Fibroblast of the aortic adventitia (primary cell): ENCODE measurements at regions not wholly inside any gene's neighbourhood (a gene's known extent, or its start where the extent isn't known, plus 50 kb on each side); places are given as distances from the start of the nearest gene placed in this dataset.

Experiments used
- DNase-seq: peaks from one replicate; pipeline ENCODE4 v3.0.0-alpha.2; 2010; ENCODE audit warnings: low read depth
- H3K4me3 ChIP-seq: 2 replicates; pipeline ENCODE4 v1.5.1; 2011; ENCODE audit warnings: low read depth, mild to moderate bottlenecking, control low read depth, low read length, moderate library complexity
- TF ChIP-seq, protein P1 (sequence below): IDR thresholded peaks from 2 replicates; pipeline ENCODE4 v1.5.1; 2011; ENCODE audit warnings: mild to moderate bottlenecking, low read length, control low read depth, inconsistent platforms; ENCODE audit not compliant: insufficient read depth

DNA sequence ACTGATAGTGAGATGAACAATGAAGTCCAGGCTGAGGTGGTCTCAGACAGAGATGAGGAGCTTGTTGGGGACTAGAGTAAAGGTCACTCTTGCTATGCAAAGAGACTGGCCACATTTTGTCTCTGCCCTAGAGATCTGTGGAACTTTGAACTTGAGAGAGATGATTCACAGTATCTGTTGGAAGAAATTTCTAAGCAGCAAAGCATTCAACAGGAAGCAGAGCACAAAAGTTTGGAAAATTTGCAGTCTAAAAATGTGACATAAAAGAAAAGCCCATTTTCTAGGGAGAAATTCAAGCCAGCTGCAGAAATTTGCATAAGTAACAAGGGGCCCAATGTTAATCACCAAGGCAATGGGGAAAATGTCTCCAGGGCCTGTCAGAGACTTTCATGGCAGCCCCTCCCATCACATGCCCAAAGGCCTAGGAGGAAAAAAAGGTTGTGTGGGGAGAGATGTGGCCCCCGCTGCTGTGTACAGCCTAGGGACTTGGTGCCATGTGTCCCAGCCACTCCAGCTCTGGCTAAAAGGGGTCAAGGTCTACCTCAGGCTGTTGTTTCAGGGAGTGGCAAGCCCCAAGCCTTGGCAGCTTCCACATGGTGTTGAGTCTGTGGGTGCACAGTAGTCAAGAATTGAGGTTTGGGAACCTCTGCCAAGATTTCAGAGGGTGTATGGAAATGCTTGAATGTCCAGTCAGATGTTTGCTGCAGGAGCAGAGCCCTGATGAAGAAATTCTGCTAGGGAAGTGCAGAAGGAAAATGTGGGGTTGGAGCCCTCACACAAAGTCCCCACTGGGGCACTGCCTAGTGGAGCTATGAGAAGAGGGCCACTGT is 262.8 kb downstream of the DKK2 start:
- TF ChIP-seq, protein P1, sequence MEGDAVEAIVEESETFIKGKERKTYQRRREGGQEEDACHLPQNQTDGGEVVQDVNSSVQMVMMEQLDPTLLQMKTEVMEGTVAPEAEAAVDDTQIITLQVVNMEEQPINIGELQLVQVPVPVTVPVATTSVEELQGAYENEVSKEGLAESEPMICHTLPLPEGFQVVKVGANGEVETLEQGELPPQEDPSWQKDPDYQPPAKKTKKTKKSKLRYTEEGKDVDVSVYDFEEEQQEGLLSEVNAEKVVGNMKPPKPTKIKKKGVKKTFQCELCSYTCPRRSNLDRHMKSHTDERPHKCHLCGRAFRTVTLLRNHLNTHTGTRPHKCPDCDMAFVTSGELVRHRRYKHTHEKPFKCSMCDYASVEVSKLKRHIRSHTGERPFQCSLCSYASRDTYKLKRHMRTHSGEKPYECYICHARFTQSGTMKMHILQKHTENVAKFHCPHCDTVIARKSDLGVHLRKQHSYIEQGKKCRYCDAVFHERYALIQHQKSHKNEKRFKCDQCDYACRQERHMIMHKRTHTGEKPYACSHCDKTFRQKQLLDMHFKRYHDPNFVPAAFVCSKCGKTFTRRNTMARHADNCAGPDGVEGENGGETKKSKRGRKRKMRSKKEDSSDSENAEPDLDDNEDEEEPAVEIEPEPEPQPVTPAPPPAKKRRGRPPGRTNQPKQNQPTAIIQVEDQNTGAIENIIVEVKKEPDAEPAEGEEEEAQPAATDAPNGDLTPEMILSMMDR: no peak
- no peak overlapping the region for H3K4me3 ChIP-seq
- DNase-seq: peak; percentile 35

- TF ChIP-seq, protein P1: no peak
- DNase-seq: no peak
- no peak overlapping the region for H3K4me3 ChIP-seq
These were observed 268.1 kb downstream of the DKK2 start for GRCh38 chr4:106767991-106768390.

GRCh38 chr4:106766519-106766918 is 269.6 kb downstream of the DKK2 start:
- H3K4me3 ChIP-seq: no peak overlapping the region
- TF ChIP-seq, protein P1: no peak
- peak; percentile 41 for DNase-seq

- TF ChIP-seq, protein P1: no peak
- DNase-seq: no peak
These were observed 271.3 kb downstream of the DKK2 start for GRCh38 chr4:106764774-106765173.

DNA sequence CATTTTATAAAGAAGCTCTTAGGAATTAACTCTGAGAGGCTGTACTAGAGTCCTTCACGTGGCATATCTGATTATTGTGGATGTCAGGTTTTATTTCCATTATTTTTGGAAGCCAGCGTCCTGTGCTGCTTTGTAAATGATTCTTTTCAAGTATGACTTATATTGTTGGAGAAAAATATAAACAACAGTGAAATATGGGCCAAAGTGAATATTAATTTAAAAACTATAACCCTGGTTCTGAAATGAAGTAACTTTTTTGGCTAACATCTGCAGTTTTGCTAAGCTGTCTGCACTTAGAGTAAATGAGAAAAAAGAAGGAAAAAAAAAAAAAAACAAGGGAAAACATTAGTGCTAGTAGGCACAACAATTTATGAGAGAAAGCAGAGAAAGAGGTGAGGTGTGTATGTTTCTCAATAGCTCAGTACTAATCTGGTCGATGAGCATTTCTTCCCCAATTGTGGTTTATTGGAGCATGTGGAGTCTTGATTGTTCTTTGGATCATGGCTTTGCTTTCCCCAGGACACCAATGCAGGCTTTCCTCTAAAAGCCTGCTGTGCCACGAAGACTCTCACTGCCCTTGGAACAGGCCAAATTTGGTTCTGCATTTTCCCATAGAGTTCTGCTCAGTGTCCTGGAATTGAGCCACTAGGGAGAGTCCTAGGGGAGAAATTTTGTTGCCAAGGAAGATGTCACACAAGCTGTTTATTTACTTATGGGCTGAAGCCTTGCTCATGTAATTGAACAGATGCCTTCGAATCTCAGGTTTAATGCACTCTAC is 273.3 kb downstream of the DKK2 start:
- TF ChIP-seq, protein P1: no peak
- DNase-seq: peak; percentile 10

More at GRCh38 chr4:106764774-106765173, 271.3 kb downstream of the DKK2 start:
- H3K4me3 ChIP-seq: no peak overlapping the region

DNA sequence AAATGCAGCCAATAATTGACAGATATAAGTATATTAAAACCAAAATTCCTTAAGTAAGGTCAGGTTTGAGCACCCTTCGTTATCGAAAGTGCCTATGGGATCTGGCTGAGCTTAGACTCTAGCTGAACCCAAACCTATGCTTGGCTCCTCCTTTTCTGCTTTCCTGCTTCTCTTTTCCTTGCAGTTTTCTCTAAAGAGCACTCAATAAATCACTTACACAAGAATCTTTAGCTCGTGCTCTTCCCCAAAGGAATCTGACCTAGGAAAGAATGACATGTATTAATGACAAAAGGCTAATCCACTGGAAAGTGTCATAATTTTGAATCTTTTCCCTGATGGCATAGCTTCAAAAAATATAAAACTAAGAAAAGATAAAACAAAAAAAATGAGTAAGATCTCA is 282.7 kb downstream of the DKK2 start:
- no peak for DNase-seq
- H3K4me3 ChIP-seq: no peak overlapping the region

More for the DNA sequence above, 273.3 kb downstream of the DKK2 start:
- H3K4me3 ChIP-seq: no peak overlapping the region

More for the DNA sequence above, 282.7 kb downstream of the DKK2 start:
- TF ChIP-seq, protein P1: no peak
